HEK293T (cell line): ENCODE measurements at regions not wholly inside any gene's neighbourhood (a gene's known extent, or its start where the extent isn't known, plus 50 kb on each side); places are given as distances from the start of the nearest gene placed in this dataset.

Experiments
- CTCF ChIA-PET: fragments of 350-600 bp; formaldehyde crosslinking; extraction: SDS; loops from one replicate; lab custom pipeline; 2021; ENCODE audit warnings: antibody characterized with exemption, inconsistent platforms; lab: Yijun Ruan, JAX
- POLR2A ChIA-PET: fragments of 350-600 bp; formaldehyde crosslinking; extraction: SDS; loops from one replicate; lab custom pipeline; 2020; ENCODE audit warnings: antibody characterized with exemption, inconsistent platforms; lab: Yijun Ruan, JAX
- DNase-seq: peaks from one replicate; pipeline ENCODE4 v3.0.0; 2012; ENCODE audit warnings: mixed read lengths; ENCODE audit errors: extremely low spot score
- ARNT ChIP-seq: fragments of 450-650 bp; IDR thresholded peaks from 2 replicates; pipeline ENCODE4 v1.6.1; 2017; ENCODE audit warnings: mild to moderate bottlenecking
- BHLHE40 ChIP-seq: fragments of 450-650 bp; IDR thresholded peaks from 2 replicates; pipeline ENCODE4 v1.6.1; 2016; ENCODE audit warnings: mild to moderate bottlenecking, moderate library complexity, borderline replicate concordance
- CTBP1 ChIP-seq: fragments of 450-650 bp; IDR thresholded peaks from 2 replicates; pipeline ENCODE4 v1.6.1; 2016; ENCODE audit warnings: borderline replicate concordance
- ELF4 ChIP-seq: fragments of 450-650 bp; IDR thresholded peaks from 2 replicates; pipeline ENCODE4 v1.6.1; 2017; ENCODE audit warnings: antibody characterized with exemption
- FOXA1 ChIP-seq: fragments of 450-650 bp; IDR thresholded peaks from 2 replicates; pipeline ENCODE4 v1.6.1; 2016; ENCODE audit warnings: mild to moderate bottlenecking
- FOXK2 ChIP-seq: fragments of 450-650 bp; IDR thresholded peaks from 2 replicates; pipeline ENCODE4 v1.6.1; 2016; ENCODE audit warnings: mild to moderate bottlenecking
- FOXM1 ChIP-seq: fragments of 450-650 bp; IDR thresholded peaks from 2 replicates; pipeline ENCODE4 v1.6.1; 2017; ENCODE audit warnings: mild to moderate bottlenecking, borderline replicate concordance
- HDGF ChIP-seq: fragments of 450-650 bp; IDR thresholded peaks from 2 replicates; pipeline ENCODE4 v1.6.1; 2017; ENCODE audit warnings: antibody characterized with exemption, borderline replicate concordance
- L3MBTL2 ChIP-seq: fragments of 450-650 bp; conservative IDR thresholded peaks from 2 replicates; pipeline ENCODE4 v1.6.1; 2016; ENCODE audit warnings: mild to moderate bottlenecking
- LEF1 ChIP-seq: fragments of 450-650 bp; IDR thresholded peaks from 2 replicates; pipeline ENCODE4 v1.6.1; 2017; ENCODE audit warnings: mild to moderate bottlenecking, borderline replicate concordance
- NFRKB ChIP-seq: fragments of 450-650 bp; IDR thresholded peaks from 2 replicates; pipeline ENCODE4 v1.6.1; 2016; ENCODE audit warnings: mild to moderate bottlenecking, moderate library complexity
- SP1 ChIP-seq: fragments of 450-650 bp; IDR thresholded peaks from 2 replicates; pipeline ENCODE4 v1.6.1; 2017
- SUZ12 ChIP-seq: fragments of 450-650 bp; IDR thresholded peaks from 2 replicates; pipeline ENCODE4 v1.6.1; 2016; ENCODE audit warnings: mild to moderate bottlenecking
- TARDBP ChIP-seq: fragments of 450-650 bp; IDR thresholded peaks from 2 replicates; pipeline ENCODE4 v1.6.1; 2016
- ZNF384 ChIP-seq: fragments of 450-650 bp; IDR thresholded peaks from 2 replicates; pipeline ENCODE4 v1.6.1; 2016
- TF ChIP-seq, protein P1 (sequence below): fragments of 450-650 bp; IDR thresholded peaks from 2 replicates; pipeline ENCODE4 v1.6.1; 2016

DNA sequence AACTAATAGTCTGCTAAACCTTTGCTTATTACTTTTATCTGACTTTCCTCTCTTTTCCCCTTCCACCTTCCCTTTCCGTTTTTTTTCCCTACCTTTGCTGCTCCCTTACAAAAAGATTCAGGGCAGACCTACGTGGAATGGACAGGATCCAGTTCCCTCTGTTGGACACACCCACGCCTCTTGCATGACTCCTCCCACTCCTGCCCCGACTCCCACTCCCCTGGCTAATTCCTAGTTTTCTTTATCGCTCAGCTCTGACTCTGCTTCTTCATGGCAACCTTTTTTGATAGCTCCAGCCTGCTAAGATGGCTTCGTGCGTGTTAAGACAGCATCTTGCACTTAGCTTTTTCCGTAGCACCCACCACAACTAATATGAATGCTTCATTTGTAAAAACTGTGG is 715.6 kb upstream of the NRSN1 start:
- ChIA-PET POLR2A (no interaction called here), CTCF (no interaction called here)
- DNase-seq = peak; percentile 6
- no peak for TF ChIP-seq FOXA1
- no peak for TF ChIP-seq SUZ12
- no peak for TF ChIP-seq NFRKB
- TF ChIP-seq FOXK2 = no peak
- TF ChIP-seq LEF1 = no peak
- no peak for TF ChIP-seq ELF4
- no peak for TF ChIP-seq L3MBTL2
- no peak for TF ChIP-seq FOXM1
- no peak for TF ChIP-seq ZNF384

DNA sequence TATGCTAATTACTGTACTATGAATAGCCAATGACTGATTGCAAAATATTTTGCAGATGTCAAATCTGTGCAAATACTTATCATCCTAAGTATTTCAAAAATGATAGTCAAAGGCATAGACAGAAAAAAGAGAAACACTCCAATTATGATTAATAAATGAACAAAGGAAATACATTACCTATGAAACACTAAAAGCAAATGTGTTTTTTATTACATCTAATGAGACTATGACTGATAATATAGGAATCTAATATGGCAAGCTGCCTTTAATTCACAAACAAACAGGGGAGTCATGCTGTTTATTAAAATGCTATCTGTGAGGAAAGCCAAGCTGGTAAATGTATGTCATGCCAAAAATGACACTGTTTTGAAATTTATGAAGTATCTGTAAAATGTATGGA is 713.2 kb upstream of the NRSN1 start:
- TF ChIP-seq NFRKB (no peak), FOXK2 (no peak), ELF4 (no peak), SUZ12 (no peak)
- TF ChIP-seq, protein P1, sequence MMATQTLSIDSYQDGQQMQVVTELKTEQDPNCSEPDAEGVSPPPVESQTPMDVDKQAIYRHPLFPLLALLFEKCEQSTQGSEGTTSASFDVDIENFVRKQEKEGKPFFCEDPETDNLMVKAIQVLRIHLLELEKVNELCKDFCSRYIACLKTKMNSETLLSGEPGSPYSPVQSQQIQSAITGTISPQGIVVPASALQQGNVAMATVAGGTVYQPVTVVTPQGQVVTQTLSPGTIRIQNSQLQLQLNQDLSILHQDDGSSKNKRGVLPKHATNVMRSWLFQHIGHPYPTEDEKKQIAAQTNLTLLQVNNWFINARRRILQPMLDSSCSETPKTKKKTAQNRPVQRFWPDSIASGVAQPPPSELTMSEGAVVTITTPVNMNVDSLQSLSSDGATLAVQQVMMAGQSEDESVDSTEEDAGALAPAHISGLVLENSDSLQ = no peak
- ChIA-PET CTCF (interaction anchor here (0.6 kb wide), 1 partner anchor 8 kb away, joined by 3 read pairs; no protein-coding TSS in a partner anchor), POLR2A (no interaction called here)
- no peak for DNase-seq

DNA sequence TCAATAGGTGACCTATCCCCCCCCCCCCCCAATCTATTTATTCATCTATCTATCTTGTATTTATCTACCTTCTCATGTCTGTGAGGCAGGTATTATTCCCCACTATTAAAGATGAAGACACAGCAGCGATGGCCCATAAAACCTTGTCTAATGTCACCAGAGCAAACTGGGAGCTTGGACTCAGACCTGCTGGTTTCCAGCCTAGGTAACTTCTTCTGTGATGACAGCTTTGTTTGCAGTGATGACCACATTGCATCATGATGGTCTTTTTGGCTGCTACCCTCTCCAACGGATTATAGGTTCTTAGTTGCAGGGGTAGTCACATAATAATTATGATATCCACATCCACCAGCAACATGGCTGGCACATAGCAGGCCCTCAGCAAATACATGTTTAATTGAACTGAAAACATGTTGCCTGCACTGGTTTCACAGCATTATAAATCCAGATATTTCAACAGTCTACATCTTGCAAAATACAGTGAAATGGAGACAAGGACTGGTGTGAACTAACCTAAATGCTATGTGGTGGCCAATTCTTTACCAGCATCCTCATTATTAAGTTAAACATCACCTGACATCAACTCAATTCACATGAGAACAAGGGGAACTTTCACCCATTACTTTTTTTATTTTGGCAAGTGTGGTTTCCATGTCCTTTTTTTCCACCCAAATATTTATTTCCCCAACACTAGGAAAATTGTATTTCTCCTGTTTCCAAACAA is 712.5 kb upstream of the NRSN1 start:
- POLR2A ChIA-PET = no interaction called here
- TF ChIP-seq ARNT (no peak), FOXM1 (no peak), L3MBTL2 (no peak), SUZ12 (no peak), SP1 (no peak), ZNF384 (no peak), FOXK2 (no peak)
- CTCF ChIA-PET = no interaction called here
- no peak for DNase-seq

DNA sequence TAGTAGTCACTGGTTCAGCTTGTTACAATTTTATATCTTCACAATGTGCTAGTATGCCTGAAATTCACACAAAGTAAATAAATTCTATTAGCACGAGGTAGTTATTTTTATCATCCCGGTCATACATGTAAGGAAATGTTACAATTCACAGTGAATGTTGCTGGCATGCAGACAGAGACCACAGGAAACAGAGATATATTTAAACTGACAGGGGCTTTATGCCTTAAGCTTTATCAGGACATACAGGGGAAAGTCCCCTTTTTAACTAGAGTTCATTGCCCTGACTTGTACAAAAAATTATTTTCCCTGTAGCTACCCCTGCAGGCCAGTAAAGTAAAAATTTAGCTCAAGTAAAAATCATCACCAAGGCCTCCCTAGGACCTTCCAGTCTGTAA is 712.0 kb upstream of the NRSN1 start:
- no peak for DNase-seq
- POLR2A ChIA-PET = no interaction called here
- TF ChIP-seq, protein P1 = no peak
- TF ChIP-seq NFRKB (no peak), L3MBTL2 (no peak), SP1 (no peak), FOXM1 (no peak), HDGF (no peak), BHLHE40 (no peak), CTBP1 (no peak), FOXK2 (no peak)
- CTCF ChIA-PET = no interaction called here

DNA sequence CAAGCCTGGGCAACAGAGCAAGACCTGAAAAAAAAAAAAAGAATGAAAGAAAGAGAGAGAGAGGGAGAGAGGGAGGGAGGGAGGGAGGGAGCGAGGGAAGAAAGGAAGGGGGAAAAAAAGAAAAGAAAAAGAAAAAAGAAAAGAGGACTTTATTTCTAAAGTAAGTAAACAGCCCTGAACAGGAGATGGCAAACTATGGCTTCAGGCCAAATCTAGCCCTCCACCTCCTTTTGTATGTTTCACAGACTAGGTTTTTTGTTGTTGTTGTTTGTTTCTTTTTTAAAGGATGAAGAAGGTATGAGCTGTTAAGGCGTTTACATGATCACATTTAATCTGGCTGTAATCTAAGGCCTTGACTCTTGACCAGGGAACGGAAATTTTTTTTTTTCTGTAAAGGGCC is 711.1 kb upstream of the NRSN1 start:
- DNase-seq = no peak
- ChIA-PET CTCF (no interaction called here), POLR2A (no interaction called here)
- TF ChIP-seq FOXM1 = no peak

DNA sequence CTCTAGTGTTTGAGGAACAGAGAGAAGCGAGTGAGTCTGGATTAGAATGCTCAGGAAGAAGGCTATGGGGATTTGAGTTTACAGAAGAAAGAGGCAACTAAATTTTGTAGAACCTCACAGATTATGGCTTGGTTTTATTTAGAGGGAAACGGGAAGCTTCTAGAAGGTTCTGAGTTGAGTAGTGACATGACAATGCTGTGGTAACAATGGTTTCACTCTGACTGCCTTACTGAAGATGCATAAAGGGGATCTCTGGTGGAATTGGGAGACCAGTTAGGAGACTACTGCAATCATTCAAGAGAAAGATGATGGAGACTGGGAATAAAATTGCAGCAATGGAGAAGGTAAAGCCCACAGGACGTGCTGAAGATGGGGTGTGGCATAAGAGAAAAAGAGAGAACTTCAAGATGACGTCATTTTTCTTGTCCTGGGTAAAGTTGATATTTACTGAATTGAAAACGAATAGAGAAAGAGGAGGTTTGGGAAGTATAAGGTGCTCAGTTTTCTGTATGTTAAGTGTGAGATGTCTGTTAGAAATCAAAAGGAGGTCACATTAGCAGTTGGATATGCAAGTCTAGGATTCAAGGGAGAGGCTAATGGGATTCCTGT is 710.1 kb upstream of the NRSN1 start:
- CTCF ChIA-PET = no interaction called here
- no peak for DNase-seq
- POLR2A ChIA-PET = no interaction called here
- TF ChIP-seq SUZ12 (no peak), TARDBP (no peak), NFRKB (no peak), ZNF384 (no peak), FOXM1 (no peak), BHLHE40 (no peak), SP1 (no peak), LEF1 (no peak), FOXK2 (no peak), FOXA1 (no peak)
- TF ChIP-seq, protein P1 = no peak

DNA sequence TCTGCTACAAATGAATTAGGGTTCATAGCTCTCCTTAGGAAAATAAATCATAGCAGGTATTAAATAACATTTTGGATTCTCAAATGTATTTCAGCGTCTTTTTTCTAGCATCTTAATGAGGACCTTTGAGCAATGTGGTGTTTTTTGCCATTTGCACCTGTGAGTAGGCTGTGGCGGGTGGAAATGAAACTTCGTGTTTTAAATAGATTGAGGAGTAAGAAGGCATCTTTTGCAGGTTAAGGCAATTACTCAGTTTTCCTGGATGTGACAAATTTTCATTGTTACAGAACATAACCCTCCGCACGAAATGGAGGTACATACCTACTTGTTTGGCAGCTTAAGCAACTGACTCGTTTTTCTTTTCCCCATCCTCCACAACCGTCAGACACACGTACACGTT is 708.9 kb upstream of the NRSN1 start:
- POLR2A ChIA-PET = no interaction called here
- CTCF ChIA-PET = no interaction called here
- no peak for TF ChIP-seq L3MBTL2
- TF ChIP-seq ELF4 = no peak
- DNase-seq = no peak
